ENCODE measurements at regions not wholly inside any gene's neighbourhood (a gene's known extent, or its start where the extent isn't known, plus 50 kb on each side); places are given as distances from the start of the nearest gene placed in this dataset.

- TF ChIP-seq CTCF (tag by site-specific recombination; IDR thresholded peaks at IDR 0.05) = no peak
- no peak for TF ChIP-seq REST (tag by site-specific recombination; IDR thresholded peaks at IDR 0.05)
- no peak for TF ChIP-seq ZNF624 (tag by site-specific recombination; IDR thresholded peaks at IDR 0.05)
- TF ChIP-seq PATZ1 (tag by site-specific recombination; IDR thresholded peaks at IDR 0.05) = no peak
- TF ChIP-seq ZNF510 (tag by site-specific recombination; IDR thresholded peaks at IDR 0.05; ENCODE audit: insufficient replicate concordance) = no peak
- TF ChIP-seq ZNF10 (tag by site-specific recombination; IDR thresholded peaks at IDR 0.05) = no peak
- TF ChIP-seq ZXDB (tag by site-specific recombination; IDR thresholded peaks at IDR 0.05) = no peak
- TF ChIP-seq ZNF121 (tag by site-specific recombination; IDR thresholded peaks at IDR 0.05) = no peak
- no peak for TF ChIP-seq ZNF660 (tag by site-specific recombination; IDR thresholded peaks at IDR 0.05)
- TF ChIP-seq ZNF362 (tag by site-specific recombination; IDR thresholded peaks at IDR 0.05) = no peak
- no peak for TF ChIP-seq ZNF513 (tag by site-specific recombination; IDR thresholded peaks at IDR 0.05)
- no peak for TF ChIP-seq KLF1 (tag by site-specific recombination; IDR thresholded peaks at IDR 0.05)
- TF ChIP-seq ZNF324 (tag by site-specific recombination; IDR thresholded peaks at IDR 0.05) = no peak
- TF ChIP-seq TCF7L2 (IDR thresholded peaks at IDR 0.05; ENCODE audit: borderline replicate concordance, low read depth, low read length) = no peak
Observed at GRCh38 chr5:72587661-72588308, 80.6 kb upstream of the ZNF366 start.

Measured in HEK293 (cell line).